Superior temporal gyrus (tissue), 1 donor: ENCODE measurements at regions not wholly inside any gene's neighbourhood (a gene's known extent, or its start where the extent isn't known, plus 50 kb on each side); places are given as distances from the start of the nearest gene placed in this dataset.

Experiments used
- DNase-seq: peaks from one replicate; pipeline ENCODE4 v3.0.0-alpha.2; 2016; ENCODE audit errors: extremely low spot score

- DNase-seq: no peak
Observed at GRCh38 chr7:124692425-124692824, 73.2 kb downstream of the GPR37 start.

GRCh38 chr7:124690840-124691239 lies 74.8 kb downstream of the GPR37 start:
- DNase-seq: no peak

- DNase-seq: no peak
Observed at GRCh38 chr7:124689931-124690330, 75.7 kb downstream of the GPR37 start.

DNA sequence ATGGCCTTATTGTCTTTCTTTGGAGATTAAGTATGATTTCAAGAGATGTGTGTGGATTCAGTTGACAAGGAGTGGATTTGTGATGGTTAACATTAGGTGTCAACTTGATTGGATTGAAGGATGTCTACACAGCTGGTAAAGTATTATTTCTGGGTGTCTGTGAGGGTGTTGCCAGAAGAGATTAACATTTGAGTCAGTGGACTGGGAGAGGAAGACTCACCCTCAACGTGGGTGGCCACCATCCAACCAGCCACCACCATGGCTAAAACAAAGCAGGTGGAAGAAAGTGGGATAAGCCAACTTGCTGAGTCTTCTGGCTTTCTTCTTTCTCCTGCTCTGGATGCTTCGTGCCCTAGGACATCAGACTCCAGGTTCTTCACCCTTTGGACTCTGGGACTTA lies 76.1 kb downstream of the GPR37 start:
- no peak for DNase-seq

- DNase-seq: no peak
Observed at GRCh38 chr7:124688991-124689390, 76.6 kb downstream of the GPR37 start.

GRCh38 chr7:124686543-124687171 lies 78.9 kb downstream of the GPR37 start:
- DNase-seq: no peak

DNA sequence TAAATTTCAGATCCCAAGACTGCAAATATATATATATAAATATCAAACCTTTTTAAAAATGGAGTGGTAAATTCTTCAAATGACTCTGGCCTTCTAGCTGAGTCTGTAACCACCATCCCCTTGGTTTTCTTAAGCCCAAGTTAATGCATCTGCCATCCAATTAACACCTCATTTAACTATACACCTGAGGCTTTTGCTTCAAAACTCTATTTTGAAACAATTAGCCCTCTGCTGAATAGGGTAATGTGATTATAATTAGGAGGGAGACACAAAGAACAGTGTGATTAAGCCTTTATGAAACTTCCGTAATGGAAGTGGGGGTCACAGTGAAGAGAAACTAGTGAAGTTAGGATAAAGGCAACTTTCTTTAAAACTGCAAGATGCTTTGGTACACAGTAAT lies 83.6 kb downstream of the GPR37 start:
- DNase-seq: no peak

DNA sequence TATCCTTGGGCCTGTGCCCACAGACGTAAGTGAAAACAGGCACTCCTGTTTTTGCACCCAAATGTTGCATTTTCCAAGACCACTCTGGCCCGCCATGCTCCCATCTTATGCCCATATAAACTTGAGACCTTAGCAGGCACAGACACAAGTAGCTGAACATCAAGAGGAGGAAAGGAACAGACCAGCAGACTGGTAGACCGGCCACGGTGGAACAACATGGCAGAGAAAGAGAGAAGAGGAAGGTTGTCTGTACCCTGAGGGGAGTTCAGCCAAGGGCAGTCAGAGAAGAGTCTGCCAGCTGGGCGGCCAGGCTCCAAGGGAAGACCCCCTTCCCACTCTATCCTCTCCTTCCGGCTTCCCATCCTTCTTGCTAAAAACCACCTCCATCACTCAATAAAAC lies 85.3 kb downstream of the GPR37 start:
- DNase-seq: no peak

GRCh38 chr7:124679586-124680225 lies 85.9 kb downstream of the GPR37 start:
- DNase-seq: no peak

- no peak for DNase-seq
Observed at GRCh38 chr7:124679146-124679545, 86.4 kb downstream of the GPR37 start.

DNA sequence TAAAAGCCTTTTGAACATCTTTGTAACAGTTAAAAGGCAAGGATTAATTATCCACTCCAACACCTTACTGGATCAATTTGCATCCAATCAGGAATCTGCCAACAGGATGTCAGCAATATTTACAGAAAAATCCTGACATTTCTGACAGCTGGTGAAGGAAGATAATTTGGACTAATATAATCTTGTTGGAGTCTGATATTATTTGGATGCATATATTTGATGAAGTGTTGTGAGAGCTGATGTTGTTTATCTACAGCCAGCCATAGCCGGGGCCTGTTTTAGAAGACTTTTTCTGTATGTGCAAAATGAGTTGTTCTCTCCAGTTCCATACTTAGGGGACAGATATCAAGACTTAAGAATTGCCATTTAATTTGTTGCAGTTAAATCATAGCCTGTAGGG lies 91.1 kb downstream of the GPR37 start:
- DNase-seq: no peak

- DNase-seq: no peak
Observed at GRCh38 chr7:124672011-124672410, 93.6 kb downstream of the GPR37 start.

DNA sequence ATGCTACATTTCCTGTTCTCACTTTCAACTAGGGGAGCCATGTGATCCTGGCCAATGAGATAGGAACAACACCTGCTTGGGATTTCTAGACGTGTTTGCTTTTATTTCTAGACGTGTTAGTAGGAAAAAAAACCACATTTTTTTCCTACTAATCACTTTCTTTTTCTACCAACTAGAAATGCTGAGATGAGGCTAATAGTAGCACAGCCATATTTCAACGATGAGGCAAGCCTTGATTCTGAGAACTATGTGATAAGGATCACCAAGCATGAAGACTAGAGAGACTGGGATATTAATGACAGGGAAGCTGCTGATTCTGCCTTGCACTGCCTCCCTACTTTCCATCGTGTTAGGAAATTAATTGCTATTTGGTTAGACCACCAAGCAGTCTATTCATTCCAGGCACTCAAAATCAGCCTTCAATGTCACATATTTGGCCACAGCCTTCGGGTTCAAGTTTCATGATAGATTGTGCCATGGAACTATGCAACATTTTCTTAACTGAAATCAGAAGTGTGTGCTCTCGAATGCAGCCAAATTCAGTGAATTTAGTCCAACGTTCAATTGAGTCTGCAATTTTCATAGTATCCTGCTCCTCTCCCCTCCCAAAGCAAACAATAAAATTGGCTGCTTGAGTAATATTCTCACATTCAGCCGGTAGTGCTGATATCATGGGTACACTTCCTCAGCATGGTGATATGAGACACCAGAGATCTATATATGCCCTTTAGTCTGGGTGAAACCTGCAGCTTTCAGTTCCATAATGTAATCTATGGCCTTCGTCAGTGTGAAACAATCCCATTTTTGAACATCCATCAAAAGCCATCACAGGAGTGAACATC lies 98.1 kb downstream of the GPR37 start:
- no peak for DNase-seq

GRCh38 chr7:124662937-124663336 lies 102.7 kb downstream of the GPR37 start:
- peak; percentile 74 for DNase-seq

GRCh38 chr7:124662372-124662771 lies 103.2 kb downstream of the GPR37 start:
- peak; percentile 59 for DNase-seq

- DNase-seq: no peak
Observed at GRCh38 chr7:124655990-124656389, 109.6 kb downstream of the GPR37 start.

- no peak for DNase-seq
Observed at GRCh38 chr7:124652237-124652636, 113.4 kb downstream of the GPR37 start.

GRCh38 chr7:124651136-124651535 lies 114.5 kb downstream of the GPR37 start:
- no peak for DNase-seq

- DNase-seq: no peak
Observed at GRCh38 chr7:124649397-124650014, 116.1 kb downstream of the GPR37 start.

DNA sequence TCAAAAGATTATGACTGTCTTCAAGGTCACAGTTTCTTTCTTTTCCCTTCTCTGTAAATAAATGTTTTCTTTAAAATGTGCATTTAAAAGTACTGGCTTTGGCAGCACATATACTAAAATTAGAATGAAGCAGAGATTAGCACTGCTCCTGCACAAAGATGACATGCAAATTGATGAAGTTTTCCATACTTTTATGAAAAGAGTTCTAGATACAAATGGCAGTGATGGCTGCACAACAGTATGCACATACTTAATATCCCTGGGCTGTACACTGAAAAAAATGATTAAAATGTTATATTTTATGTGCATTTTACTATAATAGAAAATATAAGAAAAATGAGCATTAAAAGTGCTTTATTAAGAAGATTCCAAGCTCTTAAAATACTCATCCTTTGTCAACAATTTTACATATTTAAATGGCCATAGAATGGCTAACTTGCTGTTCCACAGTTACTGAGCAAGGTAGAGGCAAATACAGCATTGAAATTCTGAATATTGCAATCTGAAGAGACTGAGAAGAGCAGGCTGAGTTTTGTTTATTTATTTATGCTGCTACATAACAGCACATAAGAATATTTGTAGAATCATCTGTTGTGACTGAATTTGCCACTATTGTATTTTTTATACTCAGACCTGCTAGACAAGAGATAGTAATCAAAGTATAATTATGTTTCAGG lies 117.8 kb downstream of the GPR37 start:
- no peak for DNase-seq

GRCh38 chr7:124645704-124646103 lies 119.9 kb downstream of the GPR37 start:
- DNase-seq: no peak

DNA sequence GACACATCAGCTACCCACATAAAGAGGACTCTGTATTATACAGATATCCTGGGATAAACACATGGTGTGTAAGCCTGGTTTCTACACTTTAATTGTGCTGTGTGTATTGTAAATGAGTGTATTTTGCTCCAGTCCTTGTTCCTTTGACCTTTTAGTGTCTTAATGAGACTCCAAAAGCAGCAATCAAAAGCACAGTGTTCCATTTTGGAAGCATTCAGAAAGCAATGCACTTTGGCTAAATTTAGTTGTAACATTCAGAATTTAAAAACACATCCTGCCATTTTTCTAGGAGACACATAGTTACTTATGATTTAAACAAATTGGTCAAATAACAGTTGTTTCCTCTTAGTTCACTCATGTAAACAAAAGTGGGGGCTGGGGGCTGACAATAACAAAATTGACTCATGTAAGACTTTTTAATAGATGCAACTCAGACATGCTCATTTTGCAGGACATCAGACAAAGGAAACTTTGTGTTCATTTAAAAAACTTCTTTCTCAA lies 122.2 kb downstream of the GPR37 start:
- DNase-seq: peak; percentile 88
